GM21390 (cell line): ENCODE measurements at regions not wholly inside any gene's neighbourhood (a gene's known extent, or its start where the extent isn't known, plus 50 kb on each side); places are given as distances from the start of the nearest gene placed in this dataset.
A peak's percentile ranks its signal among the peaks of the same experiment; 100 is the strongest.

Experiments
- ATAC-seq: cut with Tn5 transposase; IDR thresholded peaks from one replicate; pipeline ENCODE4 v1.9.1; 2021; ENCODE audit not compliant: unreplicated experiment

DNA sequence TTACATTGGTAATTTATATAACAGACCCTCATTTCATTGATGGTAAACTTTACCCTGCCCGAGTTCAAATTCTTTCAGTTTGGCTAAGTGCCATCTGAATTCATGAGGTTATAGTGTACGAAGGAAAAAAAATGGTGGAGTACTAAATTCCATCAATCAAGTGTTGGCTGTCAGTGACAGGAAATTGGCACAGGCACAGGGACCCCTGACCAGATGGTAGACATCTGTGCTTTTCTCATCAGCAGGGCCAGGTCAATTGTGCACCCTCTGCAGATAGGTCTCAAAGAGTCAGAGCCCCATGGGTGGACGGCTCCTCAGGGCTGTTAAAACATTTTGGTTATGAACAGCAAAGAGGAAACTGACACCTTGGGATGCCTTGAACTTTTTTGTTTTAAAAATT, 439.2 kb downstream of the SETBP1 start:
- ATAC-seq, result no peak

DNA sequence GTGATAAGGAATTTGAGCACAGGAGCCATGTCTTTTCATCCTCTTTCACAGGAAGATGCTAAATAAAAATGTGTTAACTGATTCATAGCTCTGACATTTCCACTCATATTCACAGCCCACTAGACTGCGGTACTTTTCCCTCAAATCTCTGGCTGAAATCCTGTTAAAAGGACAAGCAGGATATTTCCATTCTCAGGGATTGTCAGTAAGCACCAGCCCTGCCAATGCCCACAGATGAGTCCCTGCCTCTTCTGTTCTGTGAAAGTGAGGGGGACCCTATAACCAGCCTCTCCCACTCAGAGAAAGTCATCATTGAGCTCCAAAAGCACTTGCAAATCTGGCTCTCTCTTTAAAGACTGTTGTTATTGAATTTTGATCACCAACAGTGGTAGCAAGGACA, 440.5 kb downstream of the SETBP1 start:
- no peak for ATAC-seq

DNA sequence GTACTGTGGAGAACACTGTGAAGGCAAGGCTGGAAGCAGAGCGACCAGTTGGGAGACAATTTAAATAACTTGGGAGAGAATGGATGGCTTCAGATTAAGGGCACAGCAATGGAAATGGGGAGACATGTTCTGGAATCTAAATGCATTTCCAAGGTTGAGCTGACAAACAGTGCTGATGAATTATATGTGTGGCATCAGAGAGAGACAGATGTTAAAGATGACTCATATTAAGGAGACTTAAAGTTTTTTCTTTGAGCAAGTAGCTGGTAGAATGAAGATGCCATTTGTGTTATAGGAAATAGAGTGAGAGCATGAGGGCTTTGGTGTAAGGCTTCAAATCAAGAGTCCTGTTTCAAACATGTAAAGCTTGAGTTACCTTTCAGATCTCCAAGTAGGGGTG, 441.8 kb downstream of the SETBP1 start:
- ATAC-seq, result no peak

GRCh38 chr18:45127405-45127804, 446.7 kb downstream of the SETBP1 start:
- ATAC-seq, result no peak

GRCh38 chr18:45133276-45133675, 452.6 kb downstream of the SETBP1 start:
- no peak for ATAC-seq

- peak; percentile 62 for ATAC-seq
Observed at GRCh38 chr18:45136381-45137086, 455.8 kb downstream of the SETBP1 start.

GRCh38 chr18:45137087-45137419, 456.4 kb downstream of the SETBP1 start:
- peak; percentile 29 for ATAC-seq

DNA sequence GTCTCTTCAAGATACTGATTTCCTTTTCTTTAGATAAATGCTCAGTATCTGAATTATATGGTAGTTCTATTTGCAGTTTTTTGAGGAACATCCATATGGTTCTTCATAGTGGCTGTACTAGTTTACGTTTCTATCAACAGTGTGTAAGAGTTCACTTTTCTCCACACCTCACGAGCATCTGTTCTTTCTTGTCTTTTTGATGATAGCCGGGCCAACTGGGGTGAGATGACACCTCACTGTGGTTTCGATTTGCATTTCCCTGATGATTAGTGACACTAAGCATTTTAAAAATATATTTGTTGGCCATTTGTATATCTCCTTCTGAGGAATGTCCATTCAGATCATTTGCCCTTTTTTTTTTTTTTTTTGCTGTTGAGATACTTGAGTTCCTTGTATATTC, 458.8 kb downstream of the SETBP1 start:
- ATAC-seq, result no peak

DNA sequence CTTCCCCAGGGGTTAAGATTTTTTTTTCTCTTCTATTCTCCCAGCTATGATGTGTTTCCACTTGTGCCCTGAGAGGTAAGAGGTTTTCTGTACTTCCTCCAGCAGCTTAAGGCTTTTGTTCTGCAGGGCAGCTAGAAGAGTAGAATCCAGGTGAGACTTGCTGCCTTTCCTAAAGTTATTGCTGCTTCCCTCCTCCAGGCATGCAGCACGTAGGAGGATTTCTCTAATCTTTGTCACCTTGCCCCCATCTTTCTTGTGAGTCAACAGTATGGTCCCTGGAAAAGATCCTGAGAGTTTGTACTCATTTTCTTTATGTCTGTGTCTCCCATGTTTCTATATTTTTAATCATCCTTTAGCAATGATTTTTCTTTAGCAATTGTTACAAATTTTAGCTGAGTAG, 462.2 kb downstream of the SETBP1 start:
- no peak for ATAC-seq

GRCh38 chr18:45149712-45150111, 465.6 kb upstream of the SLC14A2 start:
- ATAC-seq, result no peak

DNA sequence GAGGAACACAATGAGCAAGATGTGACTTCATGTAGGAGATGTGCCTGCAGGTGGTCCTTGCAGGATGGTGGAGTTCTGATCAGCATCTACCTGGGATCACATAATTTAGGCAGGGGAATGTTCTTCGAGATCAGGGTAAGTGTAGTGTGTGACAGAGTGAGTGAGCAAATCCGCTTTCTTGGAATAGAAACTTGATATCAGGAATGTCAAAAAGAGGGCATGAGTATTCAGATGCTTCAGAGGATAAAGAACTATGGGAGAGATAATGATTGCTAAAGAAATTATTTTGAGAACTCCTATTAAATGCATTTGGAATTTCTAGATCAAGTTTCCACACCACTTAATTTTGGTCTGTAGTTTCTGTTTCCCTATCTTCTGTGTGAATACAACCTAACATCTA, 463.6 kb upstream of the SLC14A2 start:
- no peak for ATAC-seq

GRCh38 chr18:45155526-45155925, 459.8 kb upstream of the SLC14A2 start:
- ATAC-seq, result no peak

- ATAC-seq, result no peak
Observed at GRCh38 chr18:45156946-45157345, 458.3 kb upstream of the SLC14A2 start.

- ATAC-seq, result no peak
Observed at GRCh38 chr18:45157576-45157975, 457.7 kb upstream of the SLC14A2 start.

DNA sequence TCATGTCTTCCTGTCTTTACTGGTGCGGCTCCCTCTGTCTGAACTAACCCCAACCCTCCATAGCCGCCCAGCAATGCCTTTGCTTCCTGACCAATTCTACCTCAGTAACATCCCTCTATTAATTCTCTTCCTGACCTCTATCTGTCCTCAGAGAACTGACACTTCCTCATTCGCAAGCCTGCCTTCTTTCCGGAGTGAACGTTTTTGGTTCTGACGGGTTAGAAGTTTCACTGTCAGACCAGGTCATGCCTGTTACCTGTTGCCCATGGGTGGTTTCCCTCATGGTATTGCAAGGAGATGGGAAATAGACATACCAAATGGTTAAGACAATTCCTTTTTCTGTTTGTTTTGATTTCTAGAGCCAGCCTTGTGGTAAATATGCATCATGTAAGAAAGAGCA, 453.4 kb upstream of the SLC14A2 start:
- ATAC-seq, result peak; percentile 94

DNA sequence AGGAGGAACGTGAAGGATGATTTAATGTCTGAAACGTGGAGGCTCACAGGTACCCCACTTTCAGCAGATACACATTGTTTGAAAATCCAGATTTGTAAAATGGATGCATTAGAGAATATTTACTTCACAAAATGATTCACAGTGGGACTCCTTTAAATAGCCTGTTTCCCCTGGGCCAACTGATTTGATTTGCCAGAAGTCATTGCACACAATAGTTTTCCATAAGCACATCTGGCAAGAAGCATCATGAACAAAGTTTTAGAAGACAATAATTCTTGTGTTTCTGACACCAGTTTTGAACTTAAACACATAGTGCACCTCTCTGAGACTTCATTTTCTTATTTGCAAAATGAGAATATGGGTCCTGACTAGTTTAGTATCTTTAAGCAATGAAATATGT, 451.4 kb upstream of the SLC14A2 start:
- ATAC-seq, result no peak

DNA sequence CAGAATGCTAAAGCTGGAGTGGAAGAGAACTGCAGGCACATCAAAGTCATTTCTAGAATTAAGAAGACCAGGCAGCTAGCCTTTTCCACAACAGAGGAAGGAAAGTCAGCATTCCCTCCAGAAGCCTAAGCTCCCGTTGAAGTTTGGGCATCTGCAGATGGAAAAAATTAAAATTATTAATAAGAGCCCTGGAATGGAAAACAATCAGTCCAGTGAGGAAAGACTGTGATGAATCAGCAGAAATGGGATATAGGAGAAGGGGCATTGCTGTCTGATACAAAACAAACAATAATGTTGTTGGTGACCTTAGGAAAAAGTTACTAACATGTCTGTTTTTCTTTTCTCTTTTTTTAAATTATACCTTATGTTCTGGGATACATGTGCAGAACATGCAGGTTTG, 450.7 kb upstream of the SLC14A2 start:
- ATAC-seq, result no peak

- ATAC-seq, result no peak
Observed at GRCh38 chr18:45165176-45165713, 450.0 kb upstream of the SLC14A2 start.

DNA sequence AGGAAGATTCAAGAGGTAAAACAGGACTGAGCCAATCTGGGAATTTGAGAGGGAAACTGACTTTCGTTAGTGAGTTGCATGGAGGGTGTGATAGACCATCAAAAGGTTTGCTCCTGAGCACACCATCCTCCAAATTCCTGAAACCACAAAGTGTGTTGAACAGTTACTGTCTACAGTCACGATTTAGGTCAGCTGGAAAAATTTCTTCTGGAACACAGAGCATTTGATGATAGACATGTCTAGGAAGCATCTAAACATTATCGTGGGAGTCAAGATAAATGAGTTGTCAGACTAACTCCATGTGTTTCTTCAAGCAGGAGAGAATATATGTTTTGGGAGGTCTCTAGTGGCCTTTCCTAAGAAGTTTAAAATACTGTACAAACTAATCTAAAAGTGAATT, 449.4 kb upstream of the SLC14A2 start:
- ATAC-seq, result no peak

DNA sequence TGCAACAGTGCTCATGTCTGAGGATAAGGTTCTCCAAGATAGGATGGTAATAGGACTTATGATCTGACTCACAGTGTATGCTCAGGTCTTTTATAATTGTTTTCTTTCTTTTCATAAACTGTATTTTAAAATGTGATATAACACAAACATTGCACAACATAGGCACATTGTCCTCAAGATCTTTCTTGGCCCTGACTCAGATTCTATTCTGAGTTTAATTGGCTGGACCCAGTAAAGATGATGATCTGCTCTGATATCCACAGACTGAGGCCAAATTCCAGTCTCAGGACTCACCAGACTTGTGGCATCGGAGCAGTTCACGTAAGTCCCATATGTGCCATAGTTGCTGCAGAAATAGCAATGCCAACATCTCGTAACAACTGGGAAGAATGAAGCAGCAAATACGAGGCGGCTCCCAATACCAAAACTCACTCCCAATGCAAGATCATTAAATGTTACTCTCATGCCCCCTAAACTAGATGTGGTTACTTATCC, 448.9 kb upstream of the SLC14A2 start:
- no peak for ATAC-seq

GRCh38 chr18:45166836-45167551, 448.3 kb upstream of the SLC14A2 start:
- no peak for ATAC-seq

DNA sequence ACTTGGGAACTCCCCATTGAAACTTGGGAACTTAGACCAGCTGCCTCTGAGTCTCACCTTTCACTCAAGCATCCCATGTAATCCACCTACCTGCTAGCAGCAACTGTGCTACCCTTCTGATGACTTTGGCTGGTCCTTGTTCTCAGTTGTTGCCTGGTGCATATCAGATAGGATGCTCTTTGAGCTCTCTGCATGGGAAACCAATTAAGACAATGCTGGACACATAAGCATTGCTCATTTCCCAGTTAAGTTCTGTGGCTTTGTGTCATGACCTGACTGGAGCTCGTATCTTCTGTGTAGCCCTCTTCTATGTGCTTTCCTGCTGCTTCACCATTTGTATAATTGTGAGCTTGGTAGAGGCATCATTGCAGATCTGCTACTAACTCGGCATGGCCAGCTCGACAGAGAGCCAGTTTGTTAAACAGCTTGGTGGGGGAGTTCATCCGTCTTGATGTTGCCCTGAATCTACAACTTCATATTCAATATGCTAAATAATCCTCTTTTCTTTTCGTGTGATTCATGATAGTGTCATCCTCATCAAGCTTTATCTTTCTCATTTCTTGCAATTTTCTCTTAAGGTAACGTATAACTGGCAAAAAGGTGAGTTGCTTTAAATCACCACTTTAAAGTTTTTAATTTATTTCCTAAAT, 447.5 kb upstream of the SLC14A2 start:
- no peak for ATAC-seq
